ENCODE measurements at regions not wholly inside any gene's neighbourhood (a gene's known extent, or its start where the extent isn't known, plus 50 kb on each side); places are given as distances from the start of the nearest gene placed in this dataset.

DNA sequence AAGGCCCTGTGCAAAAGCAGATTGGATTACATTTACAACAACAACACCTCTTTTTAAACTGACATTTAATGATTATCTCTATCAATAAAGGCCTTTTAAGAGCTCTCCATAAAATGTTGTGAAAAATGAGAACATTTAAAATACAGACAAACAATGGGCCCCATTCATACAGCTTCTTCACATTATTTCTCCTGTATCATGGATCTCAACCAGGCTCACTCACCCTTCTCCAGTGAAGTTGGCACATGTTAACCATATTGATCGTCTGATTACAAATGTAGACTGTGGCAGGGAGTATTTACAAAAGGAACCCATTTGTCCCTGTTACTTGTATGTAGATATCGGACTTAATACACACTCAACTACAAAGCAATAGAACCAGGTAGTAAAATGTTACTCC is 220.2 kb upstream of the BTG1 start:
- TF ChIP-seq EZH2 (optimal IDR thresholded peaks at IDR 0.05; ENCODE audit: low read depth, low read length): no peak
- TF ChIP-seq, protein P1, sequence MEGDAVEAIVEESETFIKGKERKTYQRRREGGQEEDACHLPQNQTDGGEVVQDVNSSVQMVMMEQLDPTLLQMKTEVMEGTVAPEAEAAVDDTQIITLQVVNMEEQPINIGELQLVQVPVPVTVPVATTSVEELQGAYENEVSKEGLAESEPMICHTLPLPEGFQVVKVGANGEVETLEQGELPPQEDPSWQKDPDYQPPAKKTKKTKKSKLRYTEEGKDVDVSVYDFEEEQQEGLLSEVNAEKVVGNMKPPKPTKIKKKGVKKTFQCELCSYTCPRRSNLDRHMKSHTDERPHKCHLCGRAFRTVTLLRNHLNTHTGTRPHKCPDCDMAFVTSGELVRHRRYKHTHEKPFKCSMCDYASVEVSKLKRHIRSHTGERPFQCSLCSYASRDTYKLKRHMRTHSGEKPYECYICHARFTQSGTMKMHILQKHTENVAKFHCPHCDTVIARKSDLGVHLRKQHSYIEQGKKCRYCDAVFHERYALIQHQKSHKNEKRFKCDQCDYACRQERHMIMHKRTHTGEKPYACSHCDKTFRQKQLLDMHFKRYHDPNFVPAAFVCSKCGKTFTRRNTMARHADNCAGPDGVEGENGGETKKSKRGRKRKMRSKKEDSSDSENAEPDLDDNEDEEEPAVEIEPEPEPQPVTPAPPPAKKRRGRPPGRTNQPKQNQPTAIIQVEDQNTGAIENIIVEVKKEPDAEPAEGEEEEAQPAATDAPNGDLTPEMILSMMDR (IDR thresholded peaks at IDR 0.05; ENCODE audit: low read length): no peak
